A673 (cell line): ENCODE measurements at regions not wholly inside any gene's neighbourhood (a gene's known extent, or its start where the extent isn't known, plus 50 kb on each side); places are given as distances from the start of the nearest gene placed in this dataset.

Experiments
- BruUV-seq: library from RNA; stranded (reverse); fragments of 400-500 nt; replicated peaks from 2 replicates; lab custom pipeline; 2021; lab: Mats Ljungman, UMichigan
- CTCF ChIA-PET: fragments of 300-600 bp; sonication (Branson Sonifier 250); formaldehyde crosslinking; loops from one replicate; lab custom pipeline; 2022; ENCODE audit warnings: antibody characterized with exemption; lab: Charles Lee
- POLR2A ChIA-PET: fragments of 300-600 bp; sonication (Branson Sonifier 250); formaldehyde crosslinking; loops from one replicate; lab custom pipeline; 2022; ENCODE audit warnings: antibody characterized with exemption; ENCODE audit not compliant: low non-redundant PET; lab: Charles Lee
- DNase-seq: peaks from one replicate; pipeline ENCODE4 v3.0.0-alpha.2; 2015; ENCODE audit warnings: low spot score
- H3K27ac ChIP-seq: fragments of 200-600 bp; sonication (generic); 2 replicates; pipeline ENCODE4 v1.5.1; 2016; ENCODE audit warnings: mixed run types, low read depth, mild to moderate bottlenecking, mixed read lengths, antibody characterized with exemption, low read length; ENCODE audit not compliant: poor library complexity, severe bottlenecking
- H3K27me3 ChIP-seq: fragments of 200-600 bp; sonication (generic); replicated peaks from 2 replicates; pipeline ENCODE4 v1.6.1; 2017; ENCODE audit warnings: mixed run types, low read depth, mild to moderate bottlenecking, mixed read lengths, antibody characterized with exemption, low read length; ENCODE audit not compliant: insufficient read depth, poor library complexity
- H3K36me3 ChIP-seq: fragments of 200-600 bp; sonication (generic); 2 replicates; pipeline ENCODE4 v1.6.1; 2016; ENCODE audit warnings: mixed run types, mild to moderate bottlenecking, mixed read lengths, antibody characterized with exemption, low read length; ENCODE audit not compliant: insufficient read depth, poor library complexity, severe bottlenecking
- H3K4me1 ChIP-seq: fragments of 200-600 bp; sonication (generic); 2 replicates; pipeline ENCODE4 v1.6.1; 2017; ENCODE audit warnings: mixed run types, mild to moderate bottlenecking, mixed read lengths, antibody characterized with exemption, low read length; ENCODE audit not compliant: insufficient read depth, poor library complexity, severe bottlenecking
- H3K4me3 ChIP-seq: fragments of 200-600 bp; sonication (generic); 2 replicates; pipeline ENCODE4 v1.5.1; 2016; ENCODE audit warnings: low read depth, mixed run types, mild to moderate bottlenecking, mixed read lengths, low read length; ENCODE audit not compliant: poor library complexity, severe bottlenecking
- H3K9me3 ChIP-seq: fragments of 200-600 bp; sonication (generic); 2 replicates; pipeline ENCODE4 v1.6.1; 2016; ENCODE audit warnings: mixed run types, low read depth, mild to moderate bottlenecking, mixed read lengths, antibody characterized with exemption, low read length; ENCODE audit not compliant: poor library complexity, severe bottlenecking
- CTCF ChIP-seq: fragments of 300-800, 200-600 bp; sonication (generic); conservative IDR thresholded peaks from 2 replicates; pipeline ENCODE4 v1.5.1; 2017; ENCODE audit warnings: low read depth, mild to moderate bottlenecking, antibody characterized with exemption, low read length, moderate library complexity, mixed read lengths
- EZH2 ChIP-seq: fragments of 200-600 bp; sonication (generic); IDR thresholded peaks from 2 replicates; pipeline ENCODE4 v1.6.1; 2017; ENCODE audit warnings: borderline replicate concordance, low read depth, mild to moderate bottlenecking, mixed read lengths, antibody characterized with exemption, low read length; ENCODE audit not compliant: poor library complexity, severe bottlenecking
- intact Hi-C: fragments of 100-400 bp; cut with micrococcal nuclease; formaldehyde crosslinking; loops from one replicate; pipeline ENCODE4 v1.10.0; 2022; ENCODE audit not compliant: unreplicated experiment

GRCh38 chr10:52858722-52859121, 86.1 kb upstream of the MBL2 start:
- intact Hi-C loops = no loop called here
- TF ChIP-seq CTCF (no peak), EZH2 (no peak)
- Histone ChIP-seq H3K36me3 (no peaks in the 10 kb centered on the region), H3K4me3 (no peak overlapping the region), H3K27ac (no peak overlapping the region), H3K4me1 (no peaks in the 10 kb centered on the region), H3K27me3 (no peaks in the 10 kb centered on the region), H3K9me3 (no peaks in the 10 kb centered on the region)
- POLR2A ChIA-PET = no interaction called here
- CTCF ChIA-PET = no interaction called here
- no TSS peak for BruUV-seq
- no peak for DNase-seq

GRCh38 chr10:52855546-52856325, 83.2 kb upstream of the MBL2 start:
- no peaks in the 10 kb centered on the region for H3K4me1 ChIP-seq
- DNase-seq = no peak
- BruUV-seq = no TSS peak
- TF ChIP-seq CTCF (no peak), EZH2 (no peak)
- no peak overlapping the region for H3K27ac ChIP-seq
- ChIA-PET CTCF (no interaction called here), POLR2A (no interaction called here)
- intact Hi-C loops = no loop called here
- no peak overlapping the region for H3K4me3 ChIP-seq
- no peaks in the 10 kb centered on the region for H3K9me3 ChIP-seq
- no peaks in the 10 kb centered on the region for H3K27me3 ChIP-seq
- no peaks in the 10 kb centered on the region for H3K36me3 ChIP-seq

- H3K27ac ChIP-seq = no peak overlapping the region
- ChIA-PET POLR2A (no interaction called here), CTCF (no interaction called here)
- no peak for DNase-seq
- no peaks in the 10 kb centered on the region for H3K4me1 ChIP-seq
- no peaks in the 10 kb centered on the region for H3K9me3 ChIP-seq
- intact Hi-C loops = no loop called here
- no peak overlapping the region for H3K4me3 ChIP-seq
- H3K27me3 ChIP-seq = no peaks in the 10 kb centered on the region
- H3K36me3 ChIP-seq = no peaks in the 10 kb centered on the region
- no peak for TF ChIP-seq CTCF
- TF ChIP-seq EZH2 = no peak
- no TSS peak for BruUV-seq
Observed at GRCh38 chr10:52853704-52854103, 81.1 kb upstream of the MBL2 start.
